ENCODE measurements at regions not wholly inside any gene's neighbourhood (a gene's known extent, or its start where the extent isn't known, plus 50 kb on each side); places are given as distances from the start of the nearest gene placed in this dataset.

DNA sequence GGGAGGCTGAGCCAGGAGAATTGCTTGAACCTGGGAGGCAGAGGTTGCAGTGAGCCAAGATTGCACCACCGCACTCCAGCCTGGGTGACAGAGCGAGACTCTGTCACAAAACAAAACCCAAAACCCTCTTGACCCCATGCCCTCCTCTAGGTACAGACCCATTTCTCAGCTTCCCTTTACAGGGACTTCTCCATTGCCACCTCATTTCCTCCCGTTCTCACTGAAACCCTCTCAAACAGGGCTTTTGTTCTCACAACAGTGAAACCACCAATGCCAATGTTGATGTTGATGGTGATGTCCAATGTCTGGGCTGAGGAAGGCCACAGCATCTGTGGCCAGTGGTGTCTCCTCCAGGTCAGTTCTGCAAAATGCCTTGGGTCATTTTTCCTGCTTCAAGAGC lies 69.0 kb upstream of the ZCCHC2 start:
- TF ChIP-seq, protein P1, sequence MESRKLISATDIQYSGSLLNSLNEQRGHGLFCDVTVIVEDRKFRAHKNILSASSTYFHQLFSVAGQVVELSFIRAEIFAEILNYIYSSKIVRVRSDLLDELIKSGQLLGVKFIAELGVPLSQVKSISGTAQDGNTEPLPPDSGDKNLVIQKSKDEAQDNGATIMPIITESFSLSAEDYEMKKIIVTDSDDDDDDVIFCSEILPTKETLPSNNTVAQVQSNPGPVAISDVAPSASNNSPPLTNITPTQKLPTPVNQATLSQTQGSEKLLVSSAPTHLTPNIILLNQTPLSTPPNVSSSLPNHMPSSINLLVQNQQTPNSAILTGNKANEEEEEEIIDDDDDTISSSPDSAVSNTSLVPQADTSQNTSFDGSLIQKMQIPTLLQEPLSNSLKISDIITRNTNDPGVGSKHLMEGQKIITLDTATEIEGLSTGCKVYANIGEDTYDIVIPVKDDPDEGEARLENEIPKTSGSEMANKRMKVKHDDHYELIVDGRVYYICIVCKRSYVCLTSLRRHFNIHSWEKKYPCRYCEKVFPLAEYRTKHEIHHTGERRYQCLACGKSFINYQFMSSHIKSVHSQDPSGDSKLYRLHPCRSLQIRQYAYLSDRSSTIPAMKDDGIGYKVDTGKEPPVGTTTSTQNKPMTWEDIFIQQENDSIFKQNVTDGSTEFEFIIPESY (IDR thresholded peaks at IDR 0.05), result no peak
- no peak for TF ChIP-seq CTCF (IDR thresholded peaks at IDR 0.05; ENCODE audit: low read depth, low read length, missing input control)
- TF ChIP-seq HNF4A (conservative IDR thresholded peaks at IDR 0.05), result no peak
- no peak for TF ChIP-seq GABPA (IDR thresholded peaks at IDR 0.05 in 1 of 2, conservative IDR thresholded peaks at IDR 0.05 in 1 of 2)
- no peak for TF ChIP-seq RAD21 (IDR thresholded peaks at IDR 0.05)
- TF ChIP-seq TAF1 (conservative IDR thresholded peaks at IDR 0.05), result no peak
- TF ChIP-seq ATF3 (IDR thresholded peaks at IDR 0.05), result no peak

Data from liver (tissue), 3 donors.